ENCODE measurements at regions not wholly inside any gene's neighbourhood (a gene's known extent, or its start where the extent isn't known, plus 50 kb on each side); places are given as distances from the start of the nearest gene placed in this dataset.

DNA sequence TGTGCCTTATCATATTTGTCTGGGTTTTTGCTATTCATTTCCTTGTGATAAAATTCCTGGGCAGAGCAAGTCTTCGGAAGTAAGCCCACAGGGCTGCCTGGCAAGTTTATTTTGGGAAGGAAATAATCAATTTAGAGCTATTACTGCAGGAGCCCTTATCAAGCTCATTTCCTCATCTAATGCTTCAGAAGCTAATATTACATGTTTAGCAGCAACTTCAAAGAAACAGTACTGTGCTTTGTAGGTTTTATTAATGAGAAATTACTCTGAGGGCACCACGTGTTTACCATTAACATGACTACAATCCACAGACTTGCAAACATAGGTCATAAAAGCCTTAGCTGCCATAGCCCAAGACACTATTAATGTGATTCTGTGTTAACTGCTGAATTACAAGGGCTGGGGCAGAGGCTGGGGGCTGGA lies 540.0 kb downstream of the SPRY1 start:
- no peak for DNase-seq
- no peaks in the 10 kb centered on the region for H3K9me3 Mint-ChIP-seq
- no peak overlapping the region for H3K4me3 Mint-ChIP-seq
- no peaks in the 10 kb centered on the region for H3K36me3 Mint-ChIP-seq (ENCODE audit: low read depth)
- peaks cover 4% of the 10 kb centered on the region for H3K27me3 Mint-ChIP-seq
- H3K4me1 Mint-ChIP-seq (ENCODE audit: low read depth) = no peaks in the 10 kb centered on the region
- H3K27ac Mint-ChIP-seq = no peak overlapping the region

- H3K27ac Mint-ChIP-seq = no peak overlapping the region
- DNase-seq = no peak
- H3K9me3 Mint-ChIP-seq = no peaks in the 10 kb centered on the region
- H3K4me1 Mint-ChIP-seq (ENCODE audit: low read depth) = no peaks in the 10 kb centered on the region
- no peaks in the 10 kb centered on the region for H3K36me3 Mint-ChIP-seq (ENCODE audit: low read depth)
- H3K4me3 Mint-ChIP-seq = no peak overlapping the region
- H3K27me3 Mint-ChIP-seq = peaks cover 4% of the 10 kb centered on the region
Observed at GRCh38 chr4:123937581-123937980, 541.0 kb downstream of the SPRY1 start.

DNA sequence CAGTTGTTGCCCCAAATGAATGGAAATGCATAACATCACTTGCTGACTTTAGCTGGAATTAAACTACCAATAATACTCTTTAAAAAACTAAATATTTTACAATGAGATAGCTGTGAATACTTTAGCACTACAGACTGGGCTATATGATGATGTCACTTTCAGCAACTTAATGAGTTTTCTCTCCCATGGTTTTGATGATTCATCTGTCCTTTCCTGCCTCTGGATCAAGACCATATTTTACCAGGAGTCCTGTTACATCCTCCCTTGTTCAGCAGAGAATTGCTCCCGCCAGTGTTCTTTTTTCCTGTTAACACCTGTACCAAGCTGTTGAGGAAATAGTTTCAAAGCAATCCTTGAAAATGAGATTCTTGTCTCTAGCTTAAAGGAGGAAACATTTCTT lies 543.0 kb downstream of the SPRY1 start:
- no peaks in the 10 kb centered on the region for H3K9me3 Mint-ChIP-seq
- DNase-seq = no peak

GRCh38 chr4:123940604-123941003 lies 544.0 kb downstream of the SPRY1 start:
- Mint-ChIP-seq H3K27ac (no peak overlapping the region), H3K36me3 (ENCODE audit: low read depth) (no peaks in the 10 kb centered on the region), H3K4me1 (ENCODE audit: low read depth) (no peaks in the 10 kb centered on the region), H3K4me3 (no peak overlapping the region), H3K27me3 (peaks cover 4% of the 10 kb centered on the region), H3K9me3 (no peaks in the 10 kb centered on the region)
- no peak for DNase-seq

More for the DNA sequence above, 543.0 kb downstream of the SPRY1 start:
- Mint-ChIP-seq H3K27ac (no peak overlapping the region), H3K4me3 (no peak overlapping the region), H3K4me1 (ENCODE audit: low read depth) (no peaks in the 10 kb centered on the region), H3K27me3 (peaks cover 4% of the 10 kb centered on the region), H3K36me3 (ENCODE audit: low read depth) (no peaks in the 10 kb centered on the region)

GRCh38 chr4:123941306-123941705 lies 544.7 kb downstream of the SPRY1 start:
- H3K4me3 Mint-ChIP-seq = no peak overlapping the region
- no peaks in the 10 kb centered on the region for H3K36me3 Mint-ChIP-seq (ENCODE audit: low read depth)
- H3K9me3 Mint-ChIP-seq = no peaks in the 10 kb centered on the region
- no peaks in the 10 kb centered on the region for H3K4me1 Mint-ChIP-seq (ENCODE audit: low read depth)
- H3K27ac Mint-ChIP-seq = no peak overlapping the region
- H3K27me3 Mint-ChIP-seq = peaks cover 4% of the 10 kb centered on the region
- no peak for DNase-seq

DNA sequence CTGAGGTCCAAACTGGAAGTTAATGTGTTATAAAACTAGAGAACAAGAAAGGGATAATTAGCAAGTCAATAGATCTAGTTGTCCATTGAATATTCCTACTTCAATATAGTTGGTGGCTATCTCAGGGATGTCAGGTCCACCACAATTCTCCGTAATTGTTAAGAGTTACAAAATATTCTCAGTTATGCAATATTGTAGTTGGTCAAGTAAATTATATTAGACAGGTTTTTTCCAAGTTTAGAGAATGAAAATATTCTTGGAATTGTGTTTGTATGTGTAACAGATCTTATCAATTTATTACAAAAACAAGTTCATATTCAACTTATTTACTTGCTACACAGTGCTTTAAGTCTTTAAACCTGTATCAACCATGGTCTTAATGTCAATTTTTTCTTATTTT lies 547.4 kb downstream of the SPRY1 start:
- Mint-ChIP-seq H3K36me3 (ENCODE audit: low read depth) (no peaks in the 10 kb centered on the region), H3K4me1 (ENCODE audit: low read depth) (no peaks in the 10 kb centered on the region), H3K9me3 (no peaks in the 10 kb centered on the region), H3K27me3 (no peaks in the 10 kb centered on the region), H3K4me3 (no peak overlapping the region), H3K27ac (no peak overlapping the region)
- no peak for DNase-seq

DNA sequence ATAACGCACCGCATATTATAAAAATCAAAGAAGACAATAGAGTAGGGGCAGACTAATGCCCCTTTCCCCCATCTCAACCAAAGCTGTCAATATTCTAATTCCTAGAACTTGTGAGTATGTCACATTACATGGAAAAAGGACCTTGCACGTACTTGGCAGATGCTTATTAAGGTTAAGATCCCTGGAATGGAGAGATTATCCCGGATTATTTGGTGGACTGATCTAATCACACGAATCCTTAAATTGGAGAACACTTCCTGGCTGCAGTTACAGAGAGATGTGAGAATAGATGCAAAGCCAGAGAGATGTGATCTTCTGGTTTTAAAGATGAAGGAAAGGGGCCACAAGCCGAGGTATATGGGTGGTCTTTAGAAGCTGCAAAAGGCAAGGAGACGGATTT lies 548.7 kb downstream of the SPRY1 start:
- no peak overlapping the region for H3K4me3 Mint-ChIP-seq
- no peak overlapping the region for H3K27ac Mint-ChIP-seq
- no peaks in the 10 kb centered on the region for H3K9me3 Mint-ChIP-seq
- H3K4me1 Mint-ChIP-seq (ENCODE audit: low read depth) = no peaks in the 10 kb centered on the region
- DNase-seq = no peak
- no peaks in the 10 kb centered on the region for H3K36me3 Mint-ChIP-seq (ENCODE audit: low read depth)
- no peaks in the 10 kb centered on the region for H3K27me3 Mint-ChIP-seq

DNA sequence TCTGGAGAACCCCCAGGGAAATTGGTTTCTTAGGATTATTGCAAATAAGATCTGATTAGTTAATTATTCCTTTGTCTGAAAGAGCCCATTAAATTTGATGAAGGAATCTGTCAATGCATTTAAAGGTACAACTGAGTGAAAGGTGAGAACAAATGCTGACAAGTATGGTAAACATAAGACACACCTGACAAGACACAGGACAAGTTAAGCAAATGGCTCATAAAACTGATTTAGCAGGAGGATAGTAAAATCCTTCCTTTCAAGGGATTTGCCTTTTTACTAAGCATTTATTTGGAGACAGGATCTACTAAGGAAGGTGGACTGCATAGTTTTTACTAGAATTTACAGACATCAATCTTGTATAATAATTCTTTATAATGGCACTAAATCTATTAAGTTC lies 553.9 kb downstream of the SPRY1 start:
- Mint-ChIP-seq H3K36me3 (ENCODE audit: low read depth) (no peaks in the 10 kb centered on the region), H3K9me3 (no peaks in the 10 kb centered on the region), H3K27ac (no peak overlapping the region), H3K27me3 (no peaks in the 10 kb centered on the region), H3K4me1 (ENCODE audit: low read depth) (no peaks in the 10 kb centered on the region), H3K4me3 (no peak overlapping the region)
- DNase-seq = no peak

DNA sequence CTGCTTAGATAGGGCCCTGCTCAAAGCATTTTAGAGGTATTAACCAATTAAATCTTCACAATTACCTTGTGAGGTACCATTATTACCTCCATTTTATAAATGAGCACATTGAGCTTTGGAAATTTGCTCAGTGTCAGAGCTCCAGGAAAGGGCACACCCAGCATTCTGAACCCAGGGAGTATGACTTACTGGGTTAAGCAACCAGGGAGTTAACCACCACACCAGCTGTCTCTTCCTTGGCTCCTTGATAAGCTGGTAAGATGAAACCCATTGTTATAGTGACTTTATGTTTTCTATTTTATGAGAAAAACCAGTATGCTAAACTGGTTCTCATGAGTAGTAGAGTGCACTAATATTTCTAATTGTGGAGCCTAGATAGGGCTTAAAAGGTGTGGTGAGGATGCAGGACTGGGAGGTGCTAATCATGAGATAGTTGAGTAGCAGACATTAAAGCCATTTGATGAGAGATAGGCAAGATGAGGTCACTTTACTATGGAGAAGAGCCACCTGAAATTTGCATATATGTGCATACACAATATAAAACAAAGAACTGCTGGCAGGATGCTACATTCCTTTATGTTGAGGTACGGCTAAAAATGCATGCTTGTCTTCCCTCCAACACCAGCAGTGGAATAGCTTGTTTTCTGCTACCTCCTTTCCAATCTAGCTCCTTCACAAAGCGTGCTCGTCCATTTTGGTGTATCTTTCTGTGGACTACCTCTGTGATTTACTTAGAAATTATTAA lies 556.1 kb downstream of the SPRY1 start:
- H3K36me3 Mint-ChIP-seq (ENCODE audit: low read depth) = no peaks in the 10 kb centered on the region
- H3K27ac Mint-ChIP-seq = no peak overlapping the region
- H3K27me3 Mint-ChIP-seq = no peaks in the 10 kb centered on the region
- no peaks in the 10 kb centered on the region for H3K9me3 Mint-ChIP-seq
- DNase-seq = no peak
- no peak overlapping the region for H3K4me3 Mint-ChIP-seq
- H3K4me1 Mint-ChIP-seq (ENCODE audit: low read depth) = no peaks in the 10 kb centered on the region

GRCh38 chr4:123953566-123953965 lies 557.0 kb downstream of the SPRY1 start:
- DNase-seq = no peak
- Mint-ChIP-seq H3K4me1 (ENCODE audit: low read depth) (no peaks in the 10 kb centered on the region), H3K4me3 (no peak overlapping the region), H3K27ac (no peak overlapping the region), H3K27me3 (no peaks in the 10 kb centered on the region), H3K36me3 (ENCODE audit: low read depth) (no peaks in the 10 kb centered on the region), H3K9me3 (no peaks in the 10 kb centered on the region)

GRCh38 chr4:123954220-123954619 lies 557.6 kb downstream of the SPRY1 start:
- no peak for DNase-seq
- Mint-ChIP-seq H3K27ac (no peak overlapping the region), H3K27me3 (no peaks in the 10 kb centered on the region), H3K4me1 (ENCODE audit: low read depth) (no peaks in the 10 kb centered on the region), H3K36me3 (ENCODE audit: low read depth) (no peaks in the 10 kb centered on the region), H3K9me3 (no peaks in the 10 kb centered on the region), H3K4me3 (no peak overlapping the region)

GRCh38 chr4:123955167-123955800 lies 558.7 kb downstream of the SPRY1 start:
- Mint-ChIP-seq H3K4me1 (ENCODE audit: low read depth) (no peaks in the 10 kb centered on the region), H3K36me3 (ENCODE audit: low read depth) (no peaks in the 10 kb centered on the region), H3K27me3 (no peaks in the 10 kb centered on the region), H3K4me3 (no peak overlapping the region), H3K9me3 (no peaks in the 10 kb centered on the region), H3K27ac (no peak overlapping the region)
- no peak for DNase-seq

DNA sequence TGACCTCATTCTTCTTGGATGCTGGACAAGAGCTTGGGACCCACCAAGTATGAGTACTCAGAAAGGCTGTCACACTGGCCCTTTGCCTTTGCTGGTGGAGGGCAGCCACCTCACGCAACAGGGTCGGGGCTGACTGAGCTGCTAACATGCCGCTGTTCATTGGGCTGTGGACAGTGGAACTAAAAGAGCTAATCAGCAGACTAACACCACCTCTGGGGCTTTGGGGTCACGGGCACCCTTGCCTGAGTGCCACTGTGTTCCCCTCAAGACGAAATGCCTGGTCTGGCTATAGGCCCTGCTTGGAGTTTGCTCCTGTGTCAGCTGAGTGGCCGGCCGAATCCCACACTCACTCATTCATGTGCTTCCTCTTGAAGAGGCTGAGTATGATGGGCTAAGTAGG lies 559.6 kb downstream of the SPRY1 start:
- no peak for DNase-seq
- Mint-ChIP-seq H3K27me3 (no peaks in the 10 kb centered on the region), H3K4me3 (no peak overlapping the region), H3K9me3 (no peaks in the 10 kb centered on the region), H3K4me1 (ENCODE audit: low read depth) (no peaks in the 10 kb centered on the region), H3K36me3 (ENCODE audit: low read depth) (no peaks in the 10 kb centered on the region), H3K27ac (no peak overlapping the region)

- Mint-ChIP-seq H3K27me3 (no peaks in the 10 kb centered on the region), H3K27ac (no peak overlapping the region), H3K4me1 (ENCODE audit: low read depth) (no peaks in the 10 kb centered on the region), H3K4me3 (no peak overlapping the region), H3K9me3 (no peaks in the 10 kb centered on the region), H3K36me3 (ENCODE audit: low read depth) (no peaks in the 10 kb centered on the region)
- no peak for DNase-seq
Observed at GRCh38 chr4:123966990-123967769, 570.6 kb downstream of the SPRY1 start.

GRCh38 chr4:123972031-123972430 lies 575.4 kb downstream of the SPRY1 start:
- no peak for DNase-seq
- Mint-ChIP-seq H3K4me1 (ENCODE audit: low read depth) (no peaks in the 10 kb centered on the region), H3K27ac (no peak overlapping the region), H3K9me3 (no peaks in the 10 kb centered on the region), H3K27me3 (no peaks in the 10 kb centered on the region), H3K36me3 (ENCODE audit: low read depth) (no peaks in the 10 kb centered on the region), H3K4me3 (no peak overlapping the region)

All from activated T-cell treated with anti-CD3 and anti-CD28 coated beads, Interleukin-2, amount 50 U/mL, for 24 hours (primary cell).